Testis (tissue), 2 donors: ENCODE measurements at regions not wholly inside any gene's neighbourhood (a gene's known extent, or its start where the extent isn't known, plus 50 kb on each side); places are given as distances from the start of the nearest gene placed in this dataset.

Source experiments
- DNase-seq: peaks from one replicate; pipeline ENCODE4 v3.0.0-alpha.2; 2019
- H3K27ac ChIP-seq, 2 donors: fragments of 200-600 bp; sonication (generic); one replicate each; pipeline ENCODE4 v1.5.1; 2019
- H3K27me3 ChIP-seq: fragments of 200-600 bp; sonication (generic); one replicate; pipeline ENCODE4 v1.5.1; 2019
- H3K36me3 ChIP-seq: fragments of 200-600 bp; sonication (generic); one replicate; pipeline ENCODE4 v1.5.1; 2017; ENCODE audit warnings: low read depth; ENCODE audit errors: missing control alignments
- H3K4me1 ChIP-seq: fragments of 200-600 bp; sonication (generic); one replicate; pipeline ENCODE4 v1.5.1; 2019
- H3K4me3 ChIP-seq, 2 donors: fragments of 200-600 bp; sonication (generic); one replicate each; pipeline ENCODE4 v1.5.1; 2017 to 2019
- H3K9me3 ChIP-seq: fragments of 200-600 bp; sonication (generic); one replicate; pipeline ENCODE4 v1.5.1; 2017
- POLR2A ChIP-seq: fragments of 450-650 bp; IDR thresholded peaks from one replicate; pipeline ENCODE4 v1.6.1; 2017; ENCODE audit warnings: antibody characterized with exemption, mild to moderate bottlenecking, moderate library complexity
- WGBS, 2 donors: methylation state at CpG; one replicate each; pipeline ENCODE4 v1.1.5; 2018; 5-methylcytosine and 5-hydroxymethylcytosine counted together
- intact Hi-C: fragments of 100-400 bp; cut with DNase I; formaldehyde crosslinking; loops from one replicate; pipeline ENCODE4 v1.15.1; 2023; ENCODE audit warnings: low total_unique reads
- TF ChIP-seq, protein P1 (sequence below), 3 experiments: fragments of 450-650 bp in 2 of 3; fragments of 200-600 bp in 1 of 3; sonication (generic) in 1 of 3; IDR thresholded peaks; one replicate each; pipeline ENCODE4 v1.5.1; 2016 to 2019; ENCODE audit warnings: antibody characterized with exemption in 3 of 3, mild to moderate bottlenecking in 2 of 3, moderate library complexity in 1 of 3

DNA sequence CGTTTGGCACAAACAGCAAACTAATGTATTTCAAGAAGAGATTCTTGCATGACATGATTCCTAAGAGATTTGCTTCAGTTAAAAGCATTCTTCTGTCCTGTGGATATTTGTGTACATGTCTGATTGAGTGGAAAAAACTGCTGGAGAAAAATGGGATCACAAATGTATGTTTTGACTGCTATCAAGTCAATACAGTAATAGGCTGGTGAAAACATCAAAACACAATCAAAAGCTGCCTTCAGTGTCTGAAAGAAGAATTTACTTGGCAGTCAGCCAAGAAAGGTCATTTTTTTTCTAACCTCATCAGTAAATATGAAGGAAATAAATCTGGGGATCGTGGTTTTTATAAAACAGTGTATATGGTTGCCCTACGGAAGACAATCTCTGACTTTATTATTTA, 1214.8 kb downstream of the NSUN3 start:
- Histone ChIP-seq H3K4me1 (no peaks in the 10 kb centered on the region), H3K27ac (no peak overlapping the region), H3K36me3 (no peaks in the 10 kb centered on the region), H3K9me3 (no peaks in the 10 kb centered on the region), H3K27me3 (no peaks in the 10 kb centered on the region), H3K4me3 (no peak overlapping the region)
- WGBS, 2 donors = 57 to 64% methylated on average over 3 of the region's 3 CpGs
- TF ChIP-seq, protein P1, sequence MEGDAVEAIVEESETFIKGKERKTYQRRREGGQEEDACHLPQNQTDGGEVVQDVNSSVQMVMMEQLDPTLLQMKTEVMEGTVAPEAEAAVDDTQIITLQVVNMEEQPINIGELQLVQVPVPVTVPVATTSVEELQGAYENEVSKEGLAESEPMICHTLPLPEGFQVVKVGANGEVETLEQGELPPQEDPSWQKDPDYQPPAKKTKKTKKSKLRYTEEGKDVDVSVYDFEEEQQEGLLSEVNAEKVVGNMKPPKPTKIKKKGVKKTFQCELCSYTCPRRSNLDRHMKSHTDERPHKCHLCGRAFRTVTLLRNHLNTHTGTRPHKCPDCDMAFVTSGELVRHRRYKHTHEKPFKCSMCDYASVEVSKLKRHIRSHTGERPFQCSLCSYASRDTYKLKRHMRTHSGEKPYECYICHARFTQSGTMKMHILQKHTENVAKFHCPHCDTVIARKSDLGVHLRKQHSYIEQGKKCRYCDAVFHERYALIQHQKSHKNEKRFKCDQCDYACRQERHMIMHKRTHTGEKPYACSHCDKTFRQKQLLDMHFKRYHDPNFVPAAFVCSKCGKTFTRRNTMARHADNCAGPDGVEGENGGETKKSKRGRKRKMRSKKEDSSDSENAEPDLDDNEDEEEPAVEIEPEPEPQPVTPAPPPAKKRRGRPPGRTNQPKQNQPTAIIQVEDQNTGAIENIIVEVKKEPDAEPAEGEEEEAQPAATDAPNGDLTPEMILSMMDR (IDR thresholded peaks at IDR 0.05) = no peak
- TF ChIP-seq POLR2A = no peak
- intact Hi-C loops = no loop called here
- no peak for DNase-seq

DNA sequence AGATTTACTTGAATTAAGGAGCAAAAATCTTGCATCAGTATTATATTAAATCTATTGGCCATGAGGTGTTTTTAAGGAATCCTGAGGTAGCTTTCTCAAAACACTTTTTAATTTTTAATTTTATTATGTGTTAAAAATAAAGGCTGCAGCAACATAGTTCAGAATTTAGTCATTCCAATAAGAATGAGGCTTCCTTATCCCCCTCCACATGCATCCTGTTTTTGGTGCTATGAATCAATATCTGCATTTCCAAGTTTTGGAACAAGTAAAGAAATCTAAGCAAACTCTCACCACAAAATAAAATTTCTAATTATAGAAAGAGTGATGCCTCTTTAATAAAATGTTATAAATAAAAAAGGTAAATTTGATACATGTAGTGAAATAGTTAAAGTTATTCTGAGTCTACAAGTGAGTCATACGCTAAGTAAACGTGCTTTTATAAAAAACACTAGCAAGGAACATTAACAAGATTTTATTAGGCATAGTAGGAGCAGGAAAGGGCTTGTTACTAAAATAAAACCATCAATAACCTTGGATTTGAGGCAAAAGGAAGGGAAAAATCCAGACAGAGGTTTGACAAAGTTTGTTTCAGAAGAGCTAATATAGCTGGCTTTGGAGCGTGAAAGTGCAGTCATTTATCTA, 1218.0 kb downstream of the NSUN3 start:
- no peak overlapping the region for H3K4me3 ChIP-seq
- no peaks in the 10 kb centered on the region for H3K9me3 ChIP-seq
- WGBS, 2 donors = 43 to 53% methylated on average over 3 of the region's 3 CpGs
- DNase-seq = no peak
- no peaks in the 10 kb centered on the region for H3K27me3 ChIP-seq
- no peak overlapping the region for H3K27ac ChIP-seq
- TF ChIP-seq POLR2A = no peak
- TF ChIP-seq, protein P1 (IDR thresholded peaks at IDR 0.05) = no peak
- H3K4me1 ChIP-seq = no peaks in the 10 kb centered on the region
- no peaks in the 10 kb centered on the region for H3K36me3 ChIP-seq
- intact Hi-C loops = no loop called here

DNA sequence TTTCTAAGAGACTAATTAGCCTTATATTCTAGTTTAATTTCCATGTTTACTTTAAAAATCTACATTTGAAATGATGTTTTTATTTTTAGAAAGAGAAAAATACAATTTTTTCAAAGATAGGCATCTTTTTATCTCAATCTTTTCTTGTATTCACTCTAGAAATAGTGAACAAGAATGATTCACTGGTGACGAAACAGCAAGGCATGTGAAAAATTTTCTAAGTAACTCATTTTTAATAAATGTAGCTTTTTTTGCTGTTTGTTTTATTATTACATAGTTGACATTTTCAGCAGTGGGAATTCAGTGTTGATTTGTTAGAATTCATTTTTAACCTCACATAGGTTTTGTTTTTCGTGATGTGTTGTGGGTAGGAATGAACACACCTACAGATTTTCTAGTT, 1226.4 kb downstream of the NSUN3 start:
- intact Hi-C loops = no loop called here
- no peak for DNase-seq
- no peaks in the 10 kb centered on the region for H3K9me3 ChIP-seq
- 83 to 95% methylated on average over 2 of the region's 2 CpGs for WGBS, 2 donors
- H3K27ac ChIP-seq = no peak overlapping the region
- no peaks in the 10 kb centered on the region for H3K36me3 ChIP-seq
- H3K4me1 ChIP-seq = no peaks in the 10 kb centered on the region
- H3K27me3 ChIP-seq = no peaks in the 10 kb centered on the region
- TF ChIP-seq, protein P1 (IDR thresholded peaks at IDR 0.05) = no peak
- TF ChIP-seq POLR2A = no peak
- no peak overlapping the region for H3K4me3 ChIP-seq

DNA sequence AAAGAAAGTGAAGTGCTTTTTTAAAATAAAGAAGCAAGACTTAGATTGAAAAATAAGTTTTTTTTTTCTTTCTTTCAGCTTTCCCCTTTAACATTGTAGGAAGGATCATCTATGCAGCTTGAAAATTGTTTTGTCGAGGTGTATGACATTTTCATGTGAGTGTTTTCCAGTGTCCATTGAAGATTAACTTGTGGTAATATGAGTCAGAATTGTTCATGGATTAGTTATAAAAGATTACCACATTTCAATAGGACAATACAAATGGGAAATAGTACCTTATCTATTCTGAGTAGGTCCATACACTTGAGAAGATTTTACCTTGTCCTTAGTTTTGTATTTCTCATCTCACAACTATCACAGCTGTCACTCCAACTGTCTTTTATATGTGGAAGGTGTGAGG, 1234.7 kb downstream of the NSUN3 start:
- WGBS, 2 donors = 88 to 91% methylated on average over 1 of the region's 1 CpG
- no peak for TF ChIP-seq POLR2A
- TF ChIP-seq, protein P1 (IDR thresholded peaks at IDR 0.05) = no peak
- Histone ChIP-seq H3K27me3 (no peaks in the 10 kb centered on the region), H3K9me3 (no peaks in the 10 kb centered on the region), H3K36me3 (no peaks in the 10 kb centered on the region), H3K4me1 (no peaks in the 10 kb centered on the region), H3K27ac (no peak overlapping the region), H3K4me3 (no peak overlapping the region)
- intact Hi-C loops = no loop called here
- no peak for DNase-seq

DNA sequence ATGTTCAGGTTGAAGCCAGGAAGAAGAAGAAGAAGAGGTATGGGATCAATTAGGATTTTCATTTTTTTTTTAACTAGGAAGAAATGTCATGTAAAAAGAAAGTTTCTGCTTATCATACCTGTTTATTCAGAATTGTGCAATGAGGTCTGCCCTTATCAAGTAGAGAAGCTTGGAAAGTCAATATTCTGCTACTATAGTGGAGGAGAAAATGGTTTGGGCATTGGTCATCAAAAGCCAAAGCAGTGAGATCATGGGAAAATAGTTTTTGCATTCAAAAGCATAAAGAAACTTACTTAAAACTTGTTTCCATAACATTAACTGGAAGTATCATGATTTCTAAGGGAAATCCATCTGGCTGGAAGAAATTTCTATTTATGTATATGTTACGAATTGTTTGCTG, 1239.2 kb downstream of the NSUN3 start:
- no peaks in the 10 kb centered on the region for H3K4me1 ChIP-seq
- no peaks in the 10 kb centered on the region for H3K27me3 ChIP-seq
- intact Hi-C loops = no loop called here
- no peak overlapping the region for H3K27ac ChIP-seq
- no peak overlapping the region for H3K4me3 ChIP-seq
- no peak for TF ChIP-seq POLR2A
- TF ChIP-seq, protein P1 (IDR thresholded peaks at IDR 0.05) = no peak
- no peak for DNase-seq
- no peaks in the 10 kb centered on the region for H3K9me3 ChIP-seq
- WGBS, 2 donors = 82 to 92% methylated on average over 1 of the region's 1 CpG
- H3K36me3 ChIP-seq = no peaks in the 10 kb centered on the region
